ENCODE measurements at regions not wholly inside any gene's neighbourhood (a gene's known extent, or its start where the extent isn't known, plus 50 kb on each side); places are given as distances from the start of the nearest gene placed in this dataset.
"Not testable (repeated sequence)": the region's sequence is repeated elsewhere in the genome, so short reads cannot be mapped to it uniquely, and the experiment has no call there.

- 85% methylated on average over 10 of the region's 20 CpGs for WGBS (ENCODE audit: insufficient coverage)
- no peak overlapping the region for H3K27ac ChIP-seq (ENCODE audit: low read depth, low read length)
- H3K36me3 ChIP-seq (ENCODE audit: control insufficient read depth, insufficient read depth, low read length) = peaks cover 3% of the 10 kb centered on the region
- no peaks in the 10 kb centered on the region for H3K27me3 ChIP-seq (ENCODE audit: control insufficient read depth, insufficient read depth, low read length)
- H3K9me3 ChIP-seq (ENCODE audit: control insufficient read depth, insufficient read depth, low read length) = no peaks in the 10 kb centered on the region
- H3K4me3 ChIP-seq (ENCODE audit: low read depth, low read length) = no peak overlapping the region
- no peak for DNase-seq (ENCODE audit: low read depth in 4 of 6, low spot score in 6 of 6)
- peaks cover 3% of the 10 kb centered on the region for H3K4me1 ChIP-seq (ENCODE audit: control insufficient read depth, insufficient read depth, low read length)
Observed at GRCh38 chr12:9404031-9404430, 195.8 kb upstream of the PZP start.

- H3K27me3 ChIP-seq (ENCODE audit: control insufficient read depth, insufficient read depth, low read length); H3K9me3 ChIP-seq (ENCODE audit: control insufficient read depth, insufficient read depth, low read length); DNase-seq (ENCODE audit: low read depth in 4 of 6, low spot score in 6 of 6); H3K4me1 ChIP-seq (ENCODE audit: control insufficient read depth, insufficient read depth, low read length); H3K36me3 ChIP-seq (ENCODE audit: control insufficient read depth, insufficient read depth, low read length); H3K27ac ChIP-seq (ENCODE audit: low read depth, low read length): not testable (repeated sequence)
- H3K4me3 ChIP-seq (ENCODE audit: low read depth, low read length) = peak overlapping the region; percentile 42
- WGBS (ENCODE audit: insufficient coverage) = 90% methylated on average over 2 of the region's 29 CpGs
Observed at GRCh38 chr12:9402432-9403040, 194.3 kb upstream of the PZP start.

GRCh38 chr12:9396367-9396766 lies 188.2 kb upstream of the PZP start:
- not testable (repeated sequence) for DNase-seq (ENCODE audit: low read depth in 4 of 6, low spot score in 6 of 6); H3K4me3 ChIP-seq (ENCODE audit: low read depth, low read length); H3K27me3 ChIP-seq (ENCODE audit: control insufficient read depth, insufficient read depth, low read length); H3K9me3 ChIP-seq (ENCODE audit: control insufficient read depth, insufficient read depth, low read length); H3K27ac ChIP-seq (ENCODE audit: low read depth, low read length); H3K36me3 ChIP-seq (ENCODE audit: control insufficient read depth, insufficient read depth, low read length); H3K4me1 ChIP-seq (ENCODE audit: control insufficient read depth, insufficient read depth, low read length)
- 98% methylated on average over 4 of the region's 14 CpGs for WGBS (ENCODE audit: insufficient coverage)

- not testable (repeated sequence) for H3K27ac ChIP-seq (ENCODE audit: low read depth, low read length); H3K4me1 ChIP-seq (ENCODE audit: control insufficient read depth, insufficient read depth, low read length); H3K4me3 ChIP-seq (ENCODE audit: low read depth, low read length); H3K27me3 ChIP-seq (ENCODE audit: control insufficient read depth, insufficient read depth, low read length); DNase-seq (ENCODE audit: low read depth in 4 of 6, low spot score in 6 of 6); H3K36me3 ChIP-seq (ENCODE audit: control insufficient read depth, insufficient read depth, low read length); H3K9me3 ChIP-seq (ENCODE audit: control insufficient read depth, insufficient read depth, low read length)
- no CpG with 5 or more reads among the region's 5 CpGs for whole genome bisulfite sequencing (ENCODE audit: insufficient coverage)
Observed at GRCh38 chr12:9395220-9395619, 187.0 kb upstream of the PZP start.

- H3K36me3 ChIP-seq (ENCODE audit: control insufficient read depth, insufficient read depth, low read length) = no peaks in the 10 kb centered on the region
- H3K27me3 ChIP-seq (ENCODE audit: control insufficient read depth, insufficient read depth, low read length) = no peaks in the 10 kb centered on the region
- H3K27ac ChIP-seq (ENCODE audit: low read depth, low read length) = no peak overlapping the region
- H3K9me3 ChIP-seq (ENCODE audit: control insufficient read depth, insufficient read depth, low read length) = no peaks in the 10 kb centered on the region
- H3K4me3 ChIP-seq (ENCODE audit: low read depth, low read length) = no peak overlapping the region
- no CpG with 5 or more reads among the region's 1 CpG for WGBS (ENCODE audit: insufficient coverage)
- H3K4me1 ChIP-seq (ENCODE audit: control insufficient read depth, insufficient read depth, low read length) = no peaks in the 10 kb centered on the region
- DNase-seq (ENCODE audit: low read depth in 4 of 6, low spot score in 6 of 6) = no peak
Observed at GRCh38 chr12:9392842-9393241, 184.6 kb upstream of the PZP start.

GRCh38 chr12:9391815-9392214 lies 183.6 kb upstream of the PZP start:
- no peaks in the 10 kb centered on the region for H3K9me3 ChIP-seq (ENCODE audit: control insufficient read depth, insufficient read depth, low read length)
- H3K36me3 ChIP-seq (ENCODE audit: control insufficient read depth, insufficient read depth, low read length) = no peaks in the 10 kb centered on the region
- no peaks in the 10 kb centered on the region for H3K4me1 ChIP-seq (ENCODE audit: control insufficient read depth, insufficient read depth, low read length)
- H3K27me3 ChIP-seq (ENCODE audit: control insufficient read depth, insufficient read depth, low read length) = no peaks in the 10 kb centered on the region
- no CpG with 5 or more reads among the region's 2 CpGs for WGBS (ENCODE audit: insufficient coverage)
- DNase-seq (ENCODE audit: low read depth in 4 of 6, low spot score in 6 of 6) = peak in 1 of 6 donors; percentile 31
- H3K27ac ChIP-seq (ENCODE audit: low read depth, low read length) = no peak overlapping the region
- no peak overlapping the region for H3K4me3 ChIP-seq (ENCODE audit: low read depth, low read length)

- Histone ChIP-seq H3K4me1 (ENCODE audit: control insufficient read depth, insufficient read depth, low read length) (no peaks in the 10 kb centered on the region), H3K4me3 (ENCODE audit: low read depth, low read length) (no peak overlapping the region), H3K9me3 (ENCODE audit: control insufficient read depth, insufficient read depth, low read length) (no peaks in the 10 kb centered on the region), H3K27me3 (ENCODE audit: control insufficient read depth, insufficient read depth, low read length) (no peaks in the 10 kb centered on the region), H3K36me3 (ENCODE audit: control insufficient read depth, insufficient read depth, low read length) (no peaks in the 10 kb centered on the region), H3K27ac (ENCODE audit: low read depth, low read length) (no peak overlapping the region)
- DNase-seq (ENCODE audit: low read depth in 4 of 6, low spot score in 6 of 6) = no peak
- no CpG with 5 or more reads among the region's 3 CpGs for WGBS (ENCODE audit: insufficient coverage)
Observed at GRCh38 chr12:9390761-9391160, 182.6 kb upstream of the PZP start.

- Histone ChIP-seq H3K4me3 (ENCODE audit: low read depth, low read length) (no peak overlapping the region), H3K36me3 (ENCODE audit: control insufficient read depth, insufficient read depth, low read length) (no peaks in the 10 kb centered on the region), H3K4me1 (ENCODE audit: control insufficient read depth, insufficient read depth, low read length) (no peaks in the 10 kb centered on the region), H3K27ac (ENCODE audit: low read depth, low read length) (no peak overlapping the region), H3K9me3 (ENCODE audit: control insufficient read depth, insufficient read depth, low read length) (no peaks in the 10 kb centered on the region), H3K27me3 (ENCODE audit: control insufficient read depth, insufficient read depth, low read length) (no peaks in the 10 kb centered on the region)
- DNase-seq (ENCODE audit: low read depth in 4 of 6, low spot score in 6 of 6) = no peak
- WGBS (ENCODE audit: insufficient coverage) = 61% methylated on average over 9 of the region's 10 CpGs
Observed at GRCh38 chr12:9389796-9390195, 181.6 kb upstream of the PZP start.

- DNase-seq (ENCODE audit: low read depth in 4 of 6, low spot score in 6 of 6) = no peak
- Histone ChIP-seq H3K36me3 (ENCODE audit: control insufficient read depth, insufficient read depth, low read length) (no peaks in the 10 kb centered on the region), H3K4me3 (ENCODE audit: low read depth, low read length) (no peak overlapping the region), H3K9me3 (ENCODE audit: control insufficient read depth, insufficient read depth, low read length) (no peaks in the 10 kb centered on the region), H3K27ac (ENCODE audit: low read depth, low read length) (no peak overlapping the region), H3K27me3 (ENCODE audit: control insufficient read depth, insufficient read depth, low read length) (no peaks in the 10 kb centered on the region), H3K4me1 (ENCODE audit: control insufficient read depth, insufficient read depth, low read length) (no peaks in the 10 kb centered on the region)
- WGBS (ENCODE audit: insufficient coverage) = 81% methylated on average over 6 of the region's 8 CpGs
Observed at GRCh38 chr12:9388379-9388778, 180.2 kb upstream of the PZP start.

- H3K4me1 ChIP-seq (ENCODE audit: control insufficient read depth, insufficient read depth, low read length) = no peaks in the 10 kb centered on the region
- DNase-seq (ENCODE audit: low read depth in 4 of 6, low spot score in 6 of 6) = no peak
- H3K36me3 ChIP-seq (ENCODE audit: control insufficient read depth, insufficient read depth, low read length) = no peaks in the 10 kb centered on the region
- WGBS (ENCODE audit: insufficient coverage) = no CpG with 5 or more reads among the region's 2 CpGs
- H3K27me3 ChIP-seq (ENCODE audit: control insufficient read depth, insufficient read depth, low read length) = no peaks in the 10 kb centered on the region
- no peak overlapping the region for H3K4me3 ChIP-seq (ENCODE audit: low read depth, low read length)
- H3K9me3 ChIP-seq (ENCODE audit: control insufficient read depth, insufficient read depth, low read length) = no peaks in the 10 kb centered on the region
- H3K27ac ChIP-seq (ENCODE audit: low read depth, low read length) = no peak overlapping the region
Observed at GRCh38 chr12:9387450-9387849, 179.3 kb upstream of the PZP start.
